ENCODE measurements at regions not wholly inside any gene's neighbourhood (a gene's known extent, or its start where the extent isn't known, plus 50 kb on each side); places are given as distances from the start of the nearest gene placed in this dataset.

GRCh38 chr13:106184790-106185189, 350.7 kb downstream of the EFNB2 start:
- no peak for TF ChIP-seq SRF (IDR thresholded peaks at IDR 0.05; ENCODE audit: low read depth)
- TF ChIP-seq CTCF (IDR thresholded peaks at IDR 0.05 in 2 of 3, conservative IDR thresholded peaks at IDR 0.05 in 1 of 3; ENCODE audit: borderline replicate concordance in 1 of 3, insufficient read depth in 1 of 3, low read depth in 2 of 3, low read length in 2 of 3) = no peak
- TF ChIP-seq POLR2A (IDR thresholded peaks at IDR 0.05; ENCODE audit: borderline replicate concordance, extremely low read depth, insufficient read depth, insufficient read length) = no peak
- no peak for TF ChIP-seq JUND (IDR thresholded peaks at IDR 0.05)
- TF ChIP-seq ZNF274 (IDR thresholded peaks at IDR 0.05; ENCODE audit: low read depth, low read length) = no peak
- TF ChIP-seq EZH2 (IDR thresholded peaks at IDR 0.05) = no peak
- TF ChIP-seq SIN3A (IDR thresholded peaks at IDR 0.05; ENCODE audit: low read depth) = no peak
- no peak for TF ChIP-seq SP1 (IDR thresholded peaks at IDR 0.05; ENCODE audit: low read depth)
- no peak for TF ChIP-seq EZH2phosphoT487 (IDR thresholded peaks at IDR 0.05; ENCODE audit: borderline replicate concordance)
- TF ChIP-seq, protein P1, sequence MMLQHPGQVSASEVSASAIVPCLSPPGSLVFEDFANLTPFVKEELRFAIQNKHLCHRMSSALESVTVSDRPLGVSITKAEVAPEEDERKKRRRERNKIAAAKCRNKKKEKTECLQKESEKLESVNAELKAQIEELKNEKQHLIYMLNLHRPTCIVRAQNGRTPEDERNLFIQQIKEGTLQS (IDR thresholded peaks at IDR 0.05) = no peak
- no peak for TF ChIP-seq POLR2AphosphoS5 (IDR thresholded peaks at IDR 0.05; ENCODE audit: low read depth, low read length)
- TF ChIP-seq YY1 (IDR thresholded peaks at IDR 0.05; ENCODE audit: extremely low read depth, insufficient replicate concordance, low read depth, low read length) = no peak
- TF ChIP-seq, protein P2, sequence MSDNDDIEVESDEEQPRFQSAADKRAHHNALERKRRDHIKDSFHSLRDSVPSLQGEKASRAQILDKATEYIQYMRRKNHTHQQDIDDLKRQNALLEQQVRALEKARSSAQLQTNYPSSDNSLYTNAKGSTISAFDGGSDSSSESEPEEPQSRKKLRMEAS (IDR thresholded peaks at IDR 0.05) = no peak
- no peak for TF ChIP-seq EGR1 (IDR thresholded peaks at IDR 0.05; ENCODE audit: low read depth)

Measured in HCT116 (cell line).